NOMO-1 treated with DMSO at 0.1 percent for 48 hours (cell line): ENCODE measurements at regions not wholly inside any gene's neighbourhood (a gene's known extent, or its start where the extent isn't known, plus 50 kb on each side); places are given as distances from the start of the nearest gene placed in this dataset.

Experiments
- DNase-seq: peaks from one replicate; lab custom pipeline; 2025; ENCODE audit not compliant: unreplicated experiment; lab: John Stamatoyannopoulos, UW

GRCh38 chr2:139357972-139358371 lies 577.8 kb upstream of the NXPH2 start:
- no peak for DNase-seq

GRCh38 chr2:139354518-139354917 lies 574.3 kb upstream of the NXPH2 start:
- DNase-seq = no peak

GRCh38 chr2:139353874-139354273 lies 573.7 kb upstream of the NXPH2 start:
- DNase-seq = no peak

- no peak for DNase-seq
Observed at GRCh38 chr2:139317259-139317658, 537.1 kb upstream of the NXPH2 start.

- DNase-seq = no peak
Observed at GRCh38 chr2:139314059-139314458, 533.9 kb upstream of the NXPH2 start.

- DNase-seq = no peak
Observed at GRCh38 chr2:139296672-139297209, 516.6 kb upstream of the NXPH2 start.

GRCh38 chr2:139293992-139294548 lies 513.9 kb upstream of the NXPH2 start:
- DNase-seq = no peak

GRCh38 chr2:139281124-139281523 lies 500.9 kb upstream of the NXPH2 start:
- DNase-seq = no peak

GRCh38 chr2:139271879-139272278 lies 491.7 kb upstream of the NXPH2 start:
- DNase-seq = no peak

GRCh38 chr2:139271149-139271548 lies 491.0 kb upstream of the NXPH2 start:
- DNase-seq = no peak

- no peak for DNase-seq
Observed at GRCh38 chr2:139260052-139260430, 479.9 kb upstream of the NXPH2 start.

GRCh38 chr2:139259422-139260051 lies 479.3 kb upstream of the NXPH2 start:
- no peak for DNase-seq

- DNase-seq = no peak
Observed at GRCh38 chr2:139241286-139241685, 461.1 kb upstream of the NXPH2 start.

GRCh38 chr2:139237023-139237422 lies 456.8 kb upstream of the NXPH2 start:
- DNase-seq = no peak

GRCh38 chr2:139230881-139231280 lies 450.7 kb upstream of the NXPH2 start:
- DNase-seq = no peak

- no peak for DNase-seq
Observed at GRCh38 chr2:139228276-139228675, 448.1 kb upstream of the NXPH2 start.

- DNase-seq = no peak
Observed at GRCh38 chr2:139225961-139226360, 445.8 kb upstream of the NXPH2 start.

- DNase-seq = no peak
Observed at GRCh38 chr2:139218181-139218580, 438.0 kb upstream of the NXPH2 start.

- DNase-seq = no peak
Observed at GRCh38 chr2:139217641-139218040, 437.5 kb upstream of the NXPH2 start.

- DNase-seq = no peak
Observed at GRCh38 chr2:139216435-139216834, 436.2 kb upstream of the NXPH2 start.

- no peak for DNase-seq
Observed at GRCh38 chr2:139214801-139215200, 434.6 kb upstream of the NXPH2 start.

GRCh38 chr2:139209586-139209985 lies 429.4 kb upstream of the NXPH2 start:
- DNase-seq = no peak

GRCh38 chr2:139201516-139201915 lies 421.3 kb upstream of the NXPH2 start:
- DNase-seq = no peak
